ENCODE measurements at regions not wholly inside any gene's neighbourhood (a gene's known extent, or its start where the extent isn't known, plus 50 kb on each side); places are given as distances from the start of the nearest gene placed in this dataset.

DNA sequence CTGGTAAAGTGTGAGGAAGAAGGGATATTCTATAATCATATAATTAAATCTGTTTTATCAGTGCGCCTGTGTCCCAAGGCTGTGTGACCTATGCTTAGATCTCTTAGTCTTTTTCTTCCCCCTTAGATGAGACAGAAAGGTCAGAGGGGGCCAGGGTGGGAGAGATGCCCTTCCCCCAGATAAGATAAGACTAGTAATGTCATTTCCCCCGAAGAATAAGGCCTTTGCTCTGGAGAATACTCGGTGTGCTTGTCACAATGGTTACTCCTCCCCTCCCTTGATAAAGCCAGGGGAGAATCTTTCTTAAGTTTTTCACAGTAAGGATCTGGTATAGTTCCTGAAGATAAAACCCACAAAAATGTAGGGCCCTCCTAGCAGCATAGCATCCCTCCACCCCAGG lies 1041.8 kb downstream of the SORCS3 start (continued):
- TF ChIP-seq, protein P1, sequence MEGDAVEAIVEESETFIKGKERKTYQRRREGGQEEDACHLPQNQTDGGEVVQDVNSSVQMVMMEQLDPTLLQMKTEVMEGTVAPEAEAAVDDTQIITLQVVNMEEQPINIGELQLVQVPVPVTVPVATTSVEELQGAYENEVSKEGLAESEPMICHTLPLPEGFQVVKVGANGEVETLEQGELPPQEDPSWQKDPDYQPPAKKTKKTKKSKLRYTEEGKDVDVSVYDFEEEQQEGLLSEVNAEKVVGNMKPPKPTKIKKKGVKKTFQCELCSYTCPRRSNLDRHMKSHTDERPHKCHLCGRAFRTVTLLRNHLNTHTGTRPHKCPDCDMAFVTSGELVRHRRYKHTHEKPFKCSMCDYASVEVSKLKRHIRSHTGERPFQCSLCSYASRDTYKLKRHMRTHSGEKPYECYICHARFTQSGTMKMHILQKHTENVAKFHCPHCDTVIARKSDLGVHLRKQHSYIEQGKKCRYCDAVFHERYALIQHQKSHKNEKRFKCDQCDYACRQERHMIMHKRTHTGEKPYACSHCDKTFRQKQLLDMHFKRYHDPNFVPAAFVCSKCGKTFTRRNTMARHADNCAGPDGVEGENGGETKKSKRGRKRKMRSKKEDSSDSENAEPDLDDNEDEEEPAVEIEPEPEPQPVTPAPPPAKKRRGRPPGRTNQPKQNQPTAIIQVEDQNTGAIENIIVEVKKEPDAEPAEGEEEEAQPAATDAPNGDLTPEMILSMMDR (IDR thresholded peaks at IDR 0.05; ENCODE audit: control extremely low read depth in 1 of 3, insufficient read depth in 1 of 3, low read depth in 1 of 3, low read length in 3 of 3), result no peak
- TF ChIP-seq CHD2 (IDR thresholded peaks at IDR 0.05; ENCODE audit: low read length) (no peak), RBBP5 (IDR thresholded peaks at IDR 0.05; ENCODE audit: borderline replicate concordance, low read depth, low read length) (no peak), SP1 (IDR thresholded peaks at IDR 0.05; ENCODE audit: low read depth, low read length) (no peak), CBX8 (IDR thresholded peaks at IDR 0.05; ENCODE audit: borderline replicate concordance, low read depth, low read length) (no peak), NRF1 (IDR thresholded peaks at IDR 0.05; ENCODE audit: low read depth, low read length) (no peak), BACH1 (IDR thresholded peaks at IDR 0.05; ENCODE audit: low read length) (no peak)
